ENCODE measurements at regions not wholly inside any gene's neighbourhood (a gene's known extent, or its start where the extent isn't known, plus 50 kb on each side); places are given as distances from the start of the nearest gene placed in this dataset.

- no peak for DNase-seq
Measured at GRCh38 chr4:95660719-95661118, 111.9 kb upstream of the UNC5C start.

- no peak for DNase-seq
Measured at GRCh38 chr4:95651891-95652290, 103.1 kb upstream of the UNC5C start.

GRCh38 chr4:95644417-95644816, 95.6 kb upstream of the UNC5C start:
- DNase-seq: no peak

GRCh38 chr4:95643627-95644026, 94.9 kb upstream of the UNC5C start:
- no peak for DNase-seq

- DNase-seq: no peak
Measured at GRCh38 chr4:95641571-95641970, 92.8 kb upstream of the UNC5C start.

GRCh38 chr4:95640311-95640710, 91.5 kb upstream of the UNC5C start:
- DNase-seq: no peak

GRCh38 chr4:95638920-95639501, 90.2 kb upstream of the UNC5C start:
- no peak for DNase-seq

- no peak for DNase-seq
Measured at GRCh38 chr4:95637043-95637600, 88.3 kb upstream of the UNC5C start.

- DNase-seq: no peak
Measured at GRCh38 chr4:95636061-95636460, 87.3 kb upstream of the UNC5C start.

- DNase-seq: no peak
Measured at GRCh38 chr4:95627709-95628108, 78.9 kb upstream of the UNC5C start.

GRCh38 chr4:95627024-95627605, 78.3 kb upstream of the UNC5C start:
- DNase-seq: no peak

GRCh38 chr4:95625020-95625419, 76.2 kb upstream of the UNC5C start:
- no peak for DNase-seq

GRCh38 chr4:95619525-95620443, 71.0 kb upstream of the UNC5C start:
- no peak for DNase-seq

- no peak for DNase-seq
Measured at GRCh38 chr4:95614684-95615205, 66.0 kb upstream of the UNC5C start.

- DNase-seq: no peak
Measured at GRCh38 chr4:95610061-95610569, 61.3 kb upstream of the UNC5C start.

GRCh38 chr4:95606739-95607138, 58.0 kb upstream of the UNC5C start:
- no peak for DNase-seq

GRCh38 chr4:95603393-95603792, 54.6 kb upstream of the UNC5C start:
- DNase-seq: no peak

GRCh38 chr4:95602872-95603271, 54.1 kb upstream of the UNC5C start:
- no peak for DNase-seq

GRCh38 chr4:95601356-95601755, 52.6 kb upstream of the UNC5C start:
- DNase-seq: no peak

GRCh38 chr4:95599777-95600400, 51.1 kb upstream of the UNC5C start:
- no peak for DNase-seq

Measured in islet precursor cell (in vitro differentiated cells).